H1 (cell line): ENCODE measurements at regions not wholly inside any gene's neighbourhood (a gene's known extent, or its start where the extent isn't known, plus 50 kb on each side); places are given as distances from the start of the nearest gene placed in this dataset.

Experiments used
- CTCF ChIA-PET: fragments of 300-600 bp; sonication (Branson Sonifier 250); formaldehyde crosslinking; loops from one replicate; lab custom pipeline; 2021; ENCODE audit not compliant: partially characterized antibody; lab: Charles Lee
- POLR2A ChIA-PET: fragments of 300-600 bp; sonication (Branson Sonifier 250); formaldehyde crosslinking; loops from one replicate; lab custom pipeline; 2021; ENCODE audit warnings: inconsistent platforms; ENCODE audit not compliant: partially characterized antibody; lab: Charles Lee
- DNase-seq, 2 experiments: peaks; one replicate each; pipeline versions ENCODE4 v3.0.0 to v3.0.0-alpha.2; 2010 to 2022; ENCODE audit warnings: low spot score in 2 of 2, low read depth in 1 of 2, mixed read lengths in 1 of 2
- FAIRE-seq: peaks from 2 replicates; lab custom pipeline; 2011; peaks lifted over from hg19 to GRCh38; lab: Jason Lieb, UNC
- H2AFZ ChIP-seq: 2 replicates; pipeline ENCODE4 v1.8.1; 2012; ENCODE audit warnings: low read length, inconsistent platforms
- H2AK5ac ChIP-seq: 2 replicates; pipeline ENCODE4 v1.6.1; 2013; ENCODE audit warnings: low read depth, low read length
- H2BK120ac ChIP-seq: replicated peaks from 2 replicates; pipeline ENCODE3; 2013; ENCODE audit warnings: low read depth, low read length, inconsistent platforms
- H2BK12ac ChIP-seq: 2 replicates; pipeline ENCODE4 v1.6.1; 2013; ENCODE audit warnings: low read depth, low read length
- H2BK15ac ChIP-seq: 2 replicates; pipeline ENCODE4 v1.6.1; 2013; ENCODE audit warnings: low read length
- H2BK20ac ChIP-seq: 2 replicates; pipeline ENCODE4 v1.6.1; 2013; ENCODE audit warnings: low read length
- H2BK5ac ChIP-seq: 2 replicates; pipeline ENCODE4 v1.6.1; 2013; ENCODE audit warnings: low read depth, low read length
- H3K14ac ChIP-seq: 2 replicates; pipeline ENCODE4 v1.6.1; 2013; ENCODE audit warnings: inconsistent platforms; ENCODE audit not compliant: insufficient read length
- H3K18ac ChIP-seq: 2 replicates; pipeline ENCODE4 v1.6.1; 2013; ENCODE audit warnings: low read length; ENCODE audit errors: extremely low read depth
- H3K23ac ChIP-seq: 2 replicates; pipeline ENCODE4 v1.6.1; 2013; ENCODE audit warnings: inconsistent platforms; ENCODE audit not compliant: insufficient read length
- H3K23me2 ChIP-seq: 2 replicates; pipeline ENCODE4 v1.6.1; 2013; ENCODE audit warnings: low read depth, low read length
- H3K27ac ChIP-seq: 2 replicates; pipeline ENCODE4 v1.6.1; 2011; ENCODE audit warnings: low read depth, low read length, inconsistent platforms
- H3K27me3 ChIP-seq, 4 experiments: replicated peaks in 1 of 4; 1 replicate in 1 of 4; 2 replicates in 3 of 4; pipeline versions ENCODE4 v1.6.1 to v1.8.1; 2011 to 2013; ENCODE audit warnings: low read length in 3 of 4, mild to moderate bottlenecking in 3 of 4, inconsistent platforms in 2 of 4, mixed read lengths in 2 of 4, moderate library complexity in 1 of 4; ENCODE audit not compliant: control insufficient read depth in 3 of 4, insufficient read depth in 3 of 4; ENCODE audit errors: extremely low read depth in 1 of 4
- H3K36me3 ChIP-seq, 4 experiments: 2 replicates each; pipeline versions ENCODE4 v1.6.1 to v1.8.1; 2011 to 2013; ENCODE audit warnings: mild to moderate bottlenecking in 4 of 4, low read length in 3 of 4, moderate library complexity in 2 of 4, control low read depth in 1 of 4, inconsistent platforms in 1 of 4; ENCODE audit not compliant: insufficient read depth in 4 of 4, control insufficient read depth in 2 of 4
- H3K4ac ChIP-seq: replicated peaks from 2 replicates; pipeline ENCODE3; 2013; ENCODE audit warnings: low read length, low read depth, mixed read lengths, inconsistent platforms; ENCODE audit not compliant: insufficient read length
- H3K4me1 ChIP-seq, 4 experiments: replicated peaks in 1 of 4; 1 replicate in 1 of 4; 2 replicates in 3 of 4; pipeline versions ENCODE4 v1.6.1 to v1.8.1; 2011 to 2013; ENCODE audit warnings: low read length in 3 of 4, inconsistent platforms in 2 of 4, mixed read lengths in 1 of 4; ENCODE audit not compliant: insufficient read depth in 4 of 4, control insufficient read depth in 3 of 4
- H3K4me2 ChIP-seq, 2 experiments: 2 replicates each; pipeline versions ENCODE4 v1.6.1 to v1.8.1; 2011 to 2013; ENCODE audit warnings: low read depth in 2 of 2, low read length in 2 of 2, control low read depth in 1 of 2, inconsistent platforms in 1 of 2, mild to moderate bottlenecking in 1 of 2; ENCODE audit not compliant: insufficient read depth in 1 of 2
- H3K4me3 ChIP-seq, 4 experiments: fragments of 200-600, 300-600 bp in 1 of 4; sonication (generic), shearing (Covaris generic), sonication (Bioruptor Twin) in 1 of 4; 2 replicates each; pipeline versions ENCODE4 v1.5.1 to v1.8.1; 2011 to 2016; ENCODE audit warnings: low read length in 4 of 4, low read depth in 3 of 4, control low read depth in 2 of 4, inconsistent platforms in 2 of 4, mild to moderate bottlenecking in 2 of 4, mixed read lengths in 1 of 4, moderate library complexity in 1 of 4; ENCODE audit not compliant: insufficient read depth in 2 of 4; ENCODE audit errors: extremely low read depth in 1 of 4
- H3K56ac ChIP-seq: replicated peaks from 2 replicates; pipeline ENCODE3; 2013; ENCODE audit warnings: low read depth, mild to moderate bottlenecking, mixed read lengths, low read length, inconsistent platforms; ENCODE audit not compliant: insufficient read length
- H3K79me1 ChIP-seq: 2 replicates; pipeline ENCODE4 v1.6.1; 2013; ENCODE audit warnings: low read depth, low read length, control low read depth
- H3K79me2 ChIP-seq, 2 experiments: 2 replicates each; pipeline versions ENCODE4 v1.6.1 to v1.8.1; 2012 to 2013; ENCODE audit warnings: low read length in 2 of 2, mild to moderate bottlenecking in 2 of 2, inconsistent platforms in 1 of 2; ENCODE audit not compliant: insufficient read depth in 2 of 2, control insufficient read depth in 1 of 2
- H3K9ac ChIP-seq, 4 experiments: replicated peaks in 1 of 4; 1 replicate in 1 of 4; 2 replicates in 3 of 4; pipeline versions ENCODE4 v1.6.1 to v1.8.1; 2011 to 2013; ENCODE audit warnings: low read depth in 3 of 4, low read length in 3 of 4, control low read depth in 2 of 4, mild to moderate bottlenecking in 2 of 4, moderate library complexity in 2 of 4, inconsistent platforms in 1 of 4; ENCODE audit errors: extremely low read depth in 1 of 4
- H3K9me3 ChIP-seq, 2 experiments: 2 replicates each; pipeline versions ENCODE4 v1.6.1 to v1.8.1; 2012 to 2013; ENCODE audit warnings: mild to moderate bottlenecking in 2 of 2, moderate library complexity in 2 of 2, control low read depth in 1 of 2, inconsistent platforms in 1 of 2, low read depth in 1 of 2, low read length in 1 of 2, mixed read lengths in 1 of 2; ENCODE audit not compliant: insufficient read depth in 2 of 2
- H4K20me1 ChIP-seq, 2 experiments: replicated peaks in 1 of 2; 2 replicates each; pipeline versions ENCODE3 to v1.8.1; 2011 to 2013; ENCODE audit warnings: inconsistent platforms in 2 of 2, low read length in 2 of 2, mild to moderate bottlenecking in 1 of 2; ENCODE audit not compliant: insufficient read depth in 2 of 2, control insufficient read depth in 1 of 2
- H4K5ac ChIP-seq: 2 replicates; pipeline ENCODE4 v1.6.1; 2013; ENCODE audit warnings: low read length, low read depth, mixed read lengths, inconsistent platforms; ENCODE audit not compliant: insufficient read length
- H4K8ac ChIP-seq: 2 replicates; pipeline ENCODE4 v1.8.0; 2013; ENCODE audit warnings: mild to moderate bottlenecking, moderate library complexity, low read length, inconsistent platforms; ENCODE audit not compliant: insufficient read depth; ENCODE audit errors: extremely low read depth
- H4K91ac ChIP-seq: replicated peaks from 2 replicates; pipeline ENCODE3; 2013; ENCODE audit warnings: low read length, mixed read lengths, inconsistent platforms; ENCODE audit not compliant: insufficient read length
- CTBP2 ChIP-seq: IDR thresholded peaks from 2 replicates; pipeline ENCODE4 v1.7.0; 2011; ENCODE audit warnings: borderline replicate concordance, mild to moderate bottlenecking, moderate library complexity, mixed read lengths, low read length; ENCODE audit not compliant: insufficient read depth, insufficient read length
- KDM1A ChIP-seq: fragments of 200-600, 300-600 bp; sonication (generic); IDR thresholded peaks from 2 replicates; pipeline ENCODE4 v1.7.1; 2016; ENCODE audit warnings: mild to moderate bottlenecking, low read length, borderline replicate concordance
- MAFK ChIP-seq: IDR thresholded peaks from 2 replicates; pipeline ENCODE4 v1.6.1; 2012; ENCODE audit warnings: low read depth, mild to moderate bottlenecking, improper control_type of control experiment, low read length
- NRF1 ChIP-seq: IDR thresholded peaks from 2 replicates; pipeline ENCODE4 v1.6.1; 2011; ENCODE audit warnings: mild to moderate bottlenecking, low read depth, low read length, improper control_type of control experiment
- SUZ12 ChIP-seq: fragments of 200-600 bp; sonication (generic); IDR thresholded peaks from 2 replicates; pipeline ENCODE4 v1.6.1; 2012; ENCODE audit warnings: mild to moderate bottlenecking, inconsistent platforms, low read length, moderate library complexity, mixed read lengths
- TAF7 ChIP-seq: optimal IDR thresholded peaks from 2 replicates; pipeline ENCODE3; 2011; ENCODE audit warnings: low read depth, mild to moderate bottlenecking, inconsistent platforms, low read length, moderate library complexity, borderline replicate concordance
- ZNF274 ChIP-seq: IDR thresholded peaks from 2 replicates; pipeline ENCODE4 v1.7.0; 2012; ENCODE audit warnings: low read length, borderline replicate concordance; ENCODE audit errors: extremely low read depth
- WGBS, 2 experiments: shearing (Covaris generic) in 1 of 2; methylation state at CpG; one replicate each; pipeline versions ENCODE4 v1.1.6 to v1.1.7; 2013 to 2015; ENCODE audit warnings: low lambda C conversion rate in 2 of 2, mixed read lengths in 2 of 2, inconsistent platforms in 1 of 2, low coverage in 1 of 2, missing lambda C conversion rate in 1 of 2; ENCODE audit not compliant: insufficient replicate concordance in 2 of 2, insufficient coverage in 1 of 2, insufficient read length in 1 of 2; ENCODE audit errors: extremely low coverage in 1 of 2, missing lambda C conversion rate in 1 of 2; 5-methylcytosine and 5-hydroxymethylcytosine counted together
- TF ChIP-seq, protein P1 (sequence below): IDR thresholded peaks from 2 replicates; pipeline ENCODE4 v1.6.1; 2012; ENCODE audit warnings: inconsistent platforms
- TF ChIP-seq, protein P2 (sequence below): IDR thresholded peaks from 2 replicates; pipeline ENCODE4 v1.6.1; 2011; ENCODE audit warnings: low read depth, mild to moderate bottlenecking, low read length; ENCODE audit not compliant: insufficient read depth

DNA sequence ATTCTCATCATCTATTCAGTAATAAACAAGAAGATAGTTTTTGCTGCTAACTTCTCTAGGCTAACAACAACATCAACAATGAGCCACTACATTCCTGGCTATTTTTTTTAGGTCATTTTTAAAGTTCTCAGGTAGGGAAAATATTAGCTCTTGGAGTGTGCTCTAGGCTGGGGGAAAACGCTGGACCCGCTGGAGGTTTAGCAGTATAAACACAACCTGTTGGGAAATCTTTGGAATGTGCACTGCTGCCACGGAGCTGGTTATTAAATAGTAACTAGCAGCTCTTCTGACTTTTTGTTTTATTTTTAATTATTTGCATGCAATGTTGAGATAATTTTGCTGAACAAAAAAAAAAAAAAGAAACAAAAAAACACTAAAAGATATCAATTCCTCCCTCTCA lies 892.1 kb upstream of the ACVR2A start:
- H2BK5ac ChIP-seq: no peak overlapping the region
- no peaks in the 10 kb centered on the region for H3K27me3 ChIP-seq
- no peak overlapping the region for H3K23ac ChIP-seq
- H3K4ac ChIP-seq: no peak overlapping the region
- no peaks in the 10 kb centered on the region for H3K79me1 ChIP-seq
- H4K91ac ChIP-seq: no peak overlapping the region
- no peak overlapping the region for H3K9ac ChIP-seq
- no peak overlapping the region for H3K18ac ChIP-seq
- H2BK12ac ChIP-seq: no peak overlapping the region
- 0 out of 4 replicates have a peak, but pooled peaks cover 0 to 2% of the 10 kb centered on the region in 2 experiments for H3K9me3 ChIP-seq
- no peak overlapping the region for H3K4me3 ChIP-seq
- H4K8ac ChIP-seq: no peak overlapping the region
- H3K4me2 ChIP-seq: no peak overlapping the region
- DNase-seq: no peak
- no peaks in the 10 kb centered on the region for H3K79me2 ChIP-seq
- no peaks in the 10 kb centered on the region for H3K4me1 ChIP-seq
- WGBS, 2 experiments: 90% methylated on average over 3 of the region's 3 CpGs; no CpG with 5 or more reads in 1 of the 2 experiments
- no peaks in the 10 kb centered on the region; the same call in 1 of the 2 replicates for H3K23me2 ChIP-seq
- no peak overlapping the region for H2AFZ ChIP-seq
- no peak overlapping the region for H2BK120ac ChIP-seq
- no peak overlapping the region for H2BK15ac ChIP-seq
- H2BK20ac ChIP-seq: no peak overlapping the region
- H2AK5ac ChIP-seq: no peak overlapping the region
- no peaks in the 10 kb centered on the region for H3K36me3 ChIP-seq
- H4K20me1 ChIP-seq: no peaks in the 10 kb centered on the region
- TF ChIP-seq ZNF274: no peak
- no peak for TF ChIP-seq TAF7
- TF ChIP-seq, protein P1, sequence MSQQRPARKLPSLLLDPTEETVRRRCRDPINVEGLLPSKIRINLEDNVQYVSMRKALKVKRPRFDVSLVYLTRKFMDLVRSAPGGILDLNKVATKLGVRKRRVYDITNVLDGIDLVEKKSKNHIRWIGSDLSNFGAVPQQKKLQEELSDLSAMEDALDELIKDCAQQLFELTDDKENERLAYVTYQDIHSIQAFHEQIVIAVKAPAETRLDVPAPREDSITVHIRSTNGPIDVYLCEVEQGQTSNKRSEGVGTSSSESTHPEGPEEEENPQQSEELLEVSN: no peak
- no peak for TF ChIP-seq CTBP2
- TF ChIP-seq NRF1: no peak
- no peak for TF ChIP-seq KDM1A
- TF ChIP-seq, protein P2, sequence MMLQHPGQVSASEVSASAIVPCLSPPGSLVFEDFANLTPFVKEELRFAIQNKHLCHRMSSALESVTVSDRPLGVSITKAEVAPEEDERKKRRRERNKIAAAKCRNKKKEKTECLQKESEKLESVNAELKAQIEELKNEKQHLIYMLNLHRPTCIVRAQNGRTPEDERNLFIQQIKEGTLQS: no peak
- TF ChIP-seq MAFK: no peak
- no peak for TF ChIP-seq SUZ12
- CTCF ChIA-PET: interaction anchor here (1.3 to 1.8 kb wide), 2 partner anchors 26 to 92 kb away, joined by 6 to 7 read pairs; no protein-coding TSS in a partner anchor
- H3K27ac ChIP-seq: no peak overlapping the region
- no peak overlapping the region for H3K56ac ChIP-seq
- POLR2A ChIA-PET: no interaction called here
- no peak for FAIRE-seq
- H4K5ac ChIP-seq: no peak overlapping the region
- no peak overlapping the region for H3K14ac ChIP-seq
